Astrocyte (in vitro differentiated cells and primary cell): ENCODE measurements at regions not wholly inside any gene's neighbourhood (a gene's known extent, or its start where the extent isn't known, plus 50 kb on each side); places are given as distances from the start of the nearest gene placed in this dataset.

Experiments
- CTCF ChIP-seq: IDR thresholded peaks from 2 replicates; pipeline ENCODE4 v1.5.1; 2011; ENCODE audit warnings: low read depth, mild to moderate bottlenecking, inconsistent platforms, low read length, moderate library complexity; ENCODE audit not compliant: insufficient read depth
- EZH2 ChIP-seq: IDR thresholded peaks from 2 replicates; pipeline ENCODE4 v1.6.1; 2012; ENCODE audit warnings: mild to moderate bottlenecking, low read length, inconsistent platforms; ENCODE audit not compliant: insufficient read depth

DNA sequence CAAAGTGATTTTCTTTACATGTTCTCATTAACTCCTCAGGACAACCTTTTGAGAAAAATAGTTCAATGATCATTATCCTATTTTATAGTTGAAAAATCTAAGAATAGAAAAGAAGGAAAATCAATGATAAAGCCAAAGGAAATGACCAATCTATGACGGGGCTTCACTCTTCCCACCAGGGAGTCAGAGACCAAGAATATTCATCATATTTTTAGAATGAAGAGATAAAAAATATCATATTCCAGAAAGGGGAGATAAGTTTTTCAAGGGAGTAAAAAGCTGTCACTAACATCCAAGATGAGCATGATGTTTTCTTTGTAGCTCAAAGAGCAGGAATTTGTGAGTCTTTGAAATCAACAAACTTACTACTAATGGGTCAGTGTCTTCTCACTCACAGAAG, 71.5 kb upstream of the LPP start:
- TF ChIP-seq EZH2, result no peak
- TF ChIP-seq CTCF, result no peak
